HepG2 (cell line): ENCODE measurements at regions not wholly inside any gene's neighbourhood (a gene's known extent, or its start where the extent isn't known, plus 50 kb on each side); places are given as distances from the start of the nearest gene placed in this dataset.

Experiments
- ATAC-seq: fragments of 200-7000 bp; cut with Tn5 transposase; 3 replicates; pipeline ENCODE4 v1.9.1; 2020; ENCODE audit warnings: mild to moderate bottlenecking, moderate library complexity
- BruUV-seq: library from RNA; stranded (reverse); fragments of 400-500 nt; replicated peaks from 2 replicates; lab custom pipeline; 2021; lab: Mats Ljungman, UMichigan
- CTCF ChIA-PET: fragments of 300-600 bp; formaldehyde crosslinking; extraction: SDS; loops from one replicate; lab custom pipeline; 2021; ENCODE audit warnings: low total read pairs, inconsistent platforms, low intra/inter-chr PET ratio; lab: Yijun Ruan, JAX
- POLR2A ChIA-PET: fragments of 350-600 bp; sonication (Branson Sonifier 250); formaldehyde crosslinking; loops from one replicate; lab custom pipeline; 2020; ENCODE audit warnings: antibody characterized with exemption, inconsistent platforms; lab: Yijun Ruan, JAX
- DNase-seq: peaks from one replicate; pipeline ENCODE4 v3.0.0-alpha.2; 2015; ENCODE audit warnings: low spot score
- FAIRE-seq: peaks from 3 replicates; lab custom pipeline; 2011; peaks lifted over from hg19 to GRCh38; lab: Jason Lieb, UNC
- H2AFZ ChIP-seq: one replicate; pipeline ENCODE4 v1.6.1; 2011; ENCODE audit warnings: low read length, inconsistent platforms
- H3K27ac ChIP-seq: fragments of 300-600 bp; 3 replicates; pipeline ENCODE4 v1.8.0; 2011; ENCODE audit warnings: mixed run types, mild to moderate bottlenecking, mixed read lengths, low read length, inconsistent platforms; ENCODE audit not compliant: insufficient read depth; ENCODE audit errors: extremely low read length
- H3K27me3 ChIP-seq, 2 experiments: fragments of 200-600 bp in 1 of 2; 2 replicates in 1 of 2; 3 replicates in 1 of 2; pipeline versions ENCODE4 v1.6.0 to v1.8.0; 2011; ENCODE audit warnings: low read length in 2 of 2, mild to moderate bottlenecking in 2 of 2, moderate library complexity in 2 of 2, inconsistent platforms in 1 of 2; ENCODE audit not compliant: insufficient read depth in 2 of 2, control insufficient read depth in 1 of 2
- H3K36me3 ChIP-seq, 2 experiments: fragments of 200-600 bp in 1 of 2; replicated peaks in 1 of 2; 2 replicates in 1 of 2; 3 replicates in 1 of 2; pipeline versions ENCODE4 v1.5.1 to v1.8.0; 2011; ENCODE audit warnings: low read length in 2 of 2, inconsistent platforms in 1 of 2; ENCODE audit not compliant: insufficient read depth in 2 of 2, control insufficient read depth in 1 of 2
- H3K4me1 ChIP-seq: 2 replicates; pipeline ENCODE4 v1.5.1; 2012; ENCODE audit warnings: low read length, inconsistent platforms; ENCODE audit not compliant: insufficient read depth
- H3K4me2 ChIP-seq: 2 replicates; pipeline ENCODE4 v1.6.0; 2011; ENCODE audit warnings: low read depth, low read length, inconsistent platforms
- H3K4me3 ChIP-seq, 3 experiments: fragments of 200-600 bp in 1 of 3; sonication (generic), shearing (Covaris generic) in 1 of 3; replicated peaks in 1 of 3; 2 replicates each; pipeline ENCODE4 v1.5.1; 2011 to 2016; ENCODE audit warnings: low read length in 3 of 3, inconsistent platforms in 2 of 3, low read depth in 2 of 3, mild to moderate bottlenecking in 2 of 3, control low read depth in 1 of 3, mixed read lengths in 1 of 3; ENCODE audit not compliant: insufficient read depth in 1 of 3
- H3K79me2 ChIP-seq: one replicate; pipeline ENCODE4 v1.6.1; 2011; ENCODE audit warnings: low read length, inconsistent platforms; ENCODE audit not compliant: insufficient read depth
- H3K9ac ChIP-seq: 2 replicates; pipeline ENCODE4 v1.6.0; 2011; ENCODE audit warnings: mild to moderate bottlenecking, low read depth, low read length, inconsistent platforms; ENCODE audit not compliant: insufficient read depth
- H3K9me3 ChIP-seq: 2 replicates; pipeline ENCODE4 v1.5.1; 2012; ENCODE audit warnings: mild to moderate bottlenecking, low read length
- H4K20me1 ChIP-seq: 2 replicates; pipeline ENCODE4 v1.6.0; 2011; ENCODE audit warnings: inconsistent platforms, mild to moderate bottlenecking, low read length, moderate library complexity; ENCODE audit not compliant: insufficient read depth
- KMT2B ChIP-seq: IDR thresholded peaks from 2 replicates; pipeline ENCODE4 v1.6.1; 2016; ENCODE audit warnings: missing genetic modification reagents, missing compliant biosample characterization
- TOPORS ChIP-seq: sonication (generic); formaldehyde crosslinking; IDR thresholded peaks from 2 replicates; pipeline ENCODE4 v1.8.0; 2023; ENCODE audit warnings: mild to moderate bottlenecking, missing genetic modification reagents
- U2AF1 ChIP-seq: fragments of 200-400 bp; formaldehyde crosslinking; optimal IDR thresholded peaks from 2 replicates; pipeline ENCODE3; 2017; ENCODE audit warnings: mild to moderate bottlenecking, low read depth, low read length
- ZNF235 ChIP-seq: sonication (generic); formaldehyde crosslinking; IDR thresholded peaks from 2 replicates; pipeline ENCODE4 v1.8.1; 2023; ENCODE audit warnings: mild to moderate bottlenecking, missing genetic modification reagents, borderline replicate concordance
- ZNF563 ChIP-seq: sonication (generic); formaldehyde crosslinking; IDR thresholded peaks from 2 replicates; pipeline ENCODE4 v1.8.0; 2022; ENCODE audit warnings: mild to moderate bottlenecking, moderate library complexity, missing genetic modification reagents
- ZNF788 ChIP-seq: sonication (generic); formaldehyde crosslinking; IDR thresholded peaks from 2 replicates; pipeline ENCODE4 v1.5.0; 2020; ENCODE audit warnings: mild to moderate bottlenecking, missing genetic modification reagents, borderline replicate concordance
- ZSCAN25 ChIP-seq: sonication (generic); formaldehyde crosslinking; IDR thresholded peaks from 2 replicates; pipeline ENCODE4 v1.8.0; 2022; ENCODE audit warnings: mild to moderate bottlenecking, missing genetic modification reagents
- WGBS: methylation state at CpG from one replicate; pipeline ENCODE4 v1.1.6; 2017; ENCODE audit warnings: low lambda C conversion rate; 5-methylcytosine and 5-hydroxymethylcytosine counted together
- in situ Hi-C: cut with HindIII; loops from 2 replicates; pipeline ENCODE4 v1.10.0; 2017; ENCODE audit warnings: low pct_unique_long_range_greater_than_20kb; ENCODE audit not compliant: extremely low pct_ligation_motif_present
- intact Hi-C: fragments of 100-400 bp; cut with micrococcal nuclease; formaldehyde crosslinking; loops from one replicate; pipeline ENCODE4 v1.10.0; 2022; ENCODE audit not compliant: unreplicated experiment
- TF ChIP-seq, protein P1 (sequence below): sonication (generic); formaldehyde crosslinking; IDR thresholded peaks from 2 replicates; pipeline ENCODE4 v1.5.1; 2020; ENCODE audit warnings: mild to moderate bottlenecking, moderate library complexity, missing genetic modification reagents
- TF ChIP-seq, protein P2 (sequence below): sonication (generic); formaldehyde crosslinking; IDR thresholded peaks from 2 replicates; pipeline ENCODE4 v1.8.1; 2022; ENCODE audit warnings: low read depth, mild to moderate bottlenecking, missing genetic modification reagents
- TF ChIP-seq, protein P3 (sequence below): IDR thresholded peaks from 2 replicates; pipeline ENCODE4 v1.6.1; 2016; ENCODE audit warnings: missing biosample characterization, missing genetic modification reagents, low read depth
- TF ChIP-seq, protein P4 (sequence below): sonication (generic); formaldehyde crosslinking; IDR thresholded peaks from 2 replicates; pipeline ENCODE4 v1.4.0; 2020; ENCODE audit warnings: missing genetic modification reagents

GRCh38 chr9:16331527-16331926 lies 538.9 kb downstream of the BNC2 start:
- ChIA-PET POLR2A (no interaction called here), CTCF (no interaction called here)
- no peaks in the 10 kb centered on the region for H3K27me3 ChIP-seq
- H3K4me1 ChIP-seq: no peaks in the 10 kb centered on the region
- DNase-seq (no peak), ATAC-seq (no peak), FAIRE-seq (no peak)
- no TSS peak for BruUV-seq
- in situ Hi-C loops: no loop called here
- no peaks in the 10 kb centered on the region for H4K20me1 ChIP-seq
- H3K79me2 ChIP-seq: no peaks in the 10 kb centered on the region
- no peaks in the 10 kb centered on the region for H3K36me3 ChIP-seq
- no peak overlapping the region for H3K27ac ChIP-seq
- TF ChIP-seq U2AF1 (no peak), ZNF235 (CRISPR knock-in tag) (no peak), ZNF563 (CRISPR knock-in tag) (no peak), KMT2B (CRISPR knock-in tag) (no peak), TOPORS (CRISPR knock-in tag) (no peak), ZSCAN25 (no peak), ZNF788 (no peak)
- TF ChIP-seq, protein P1, sequence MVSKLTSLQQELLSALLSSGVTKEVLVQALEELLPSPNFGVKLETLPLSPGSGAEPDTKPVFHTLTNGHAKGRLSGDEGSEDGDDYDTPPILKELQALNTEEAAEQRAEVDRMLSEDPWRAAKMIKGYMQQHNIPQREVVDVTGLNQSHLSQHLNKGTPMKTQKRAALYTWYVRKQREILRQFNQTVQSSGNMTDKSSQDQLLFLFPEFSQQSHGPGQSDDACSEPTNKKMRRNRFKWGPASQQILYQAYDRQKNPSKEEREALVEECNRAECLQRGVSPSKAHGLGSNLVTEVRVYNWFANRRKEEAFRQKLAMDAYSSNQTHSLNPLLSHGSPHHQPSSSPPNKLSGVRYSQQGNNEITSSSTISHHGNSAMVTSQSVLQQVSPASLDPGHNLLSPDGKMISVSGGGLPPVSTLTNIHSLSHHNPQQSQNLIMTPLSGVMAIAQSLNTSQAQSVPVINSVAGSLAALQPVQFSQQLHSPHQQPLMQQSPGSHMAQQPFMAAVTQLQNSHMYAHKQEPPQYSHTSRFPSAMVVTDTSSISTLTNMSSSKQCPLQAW (CRISPR knock-in tag): no peak
- TF ChIP-seq, protein P2, sequence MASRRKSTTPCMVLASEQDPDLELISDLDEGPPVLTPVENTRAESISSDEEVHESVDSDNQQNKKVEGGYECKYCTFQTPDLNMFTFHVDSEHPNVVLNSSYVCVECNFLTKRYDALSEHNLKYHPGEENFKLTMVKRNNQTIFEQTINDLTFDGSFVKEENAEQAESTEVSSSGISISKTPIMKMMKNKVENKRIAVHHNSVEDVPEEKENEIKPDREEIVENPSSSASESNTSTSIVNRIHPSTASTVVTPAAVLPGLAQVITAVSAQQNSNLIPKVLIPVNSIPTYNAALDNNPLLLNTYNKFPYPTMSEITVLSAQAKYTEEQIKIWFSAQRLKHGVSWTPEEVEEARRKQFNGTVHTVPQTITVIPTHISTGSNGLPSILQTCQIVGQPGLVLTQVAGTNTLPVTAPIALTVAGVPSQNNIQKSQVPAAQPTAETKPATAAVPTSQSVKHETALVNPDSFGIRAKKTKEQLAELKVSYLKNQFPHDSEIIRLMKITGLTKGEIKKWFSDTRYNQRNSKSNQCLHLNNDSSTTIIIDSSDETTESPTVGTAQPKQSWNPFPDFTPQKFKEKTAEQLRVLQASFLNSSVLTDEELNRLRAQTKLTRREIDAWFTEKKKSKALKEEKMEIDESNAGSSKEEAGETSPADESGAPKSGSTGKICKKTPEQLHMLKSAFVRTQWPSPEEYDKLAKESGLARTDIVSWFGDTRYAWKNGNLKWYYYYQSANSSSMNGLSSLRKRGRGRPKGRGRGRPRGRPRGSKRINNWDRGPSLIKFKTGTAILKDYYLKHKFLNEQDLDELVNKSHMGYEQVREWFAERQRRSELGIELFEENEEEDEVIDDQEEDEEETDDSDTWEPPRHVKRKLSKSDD (CRISPR knock-in tag): no peak
- TF ChIP-seq, protein P3, sequence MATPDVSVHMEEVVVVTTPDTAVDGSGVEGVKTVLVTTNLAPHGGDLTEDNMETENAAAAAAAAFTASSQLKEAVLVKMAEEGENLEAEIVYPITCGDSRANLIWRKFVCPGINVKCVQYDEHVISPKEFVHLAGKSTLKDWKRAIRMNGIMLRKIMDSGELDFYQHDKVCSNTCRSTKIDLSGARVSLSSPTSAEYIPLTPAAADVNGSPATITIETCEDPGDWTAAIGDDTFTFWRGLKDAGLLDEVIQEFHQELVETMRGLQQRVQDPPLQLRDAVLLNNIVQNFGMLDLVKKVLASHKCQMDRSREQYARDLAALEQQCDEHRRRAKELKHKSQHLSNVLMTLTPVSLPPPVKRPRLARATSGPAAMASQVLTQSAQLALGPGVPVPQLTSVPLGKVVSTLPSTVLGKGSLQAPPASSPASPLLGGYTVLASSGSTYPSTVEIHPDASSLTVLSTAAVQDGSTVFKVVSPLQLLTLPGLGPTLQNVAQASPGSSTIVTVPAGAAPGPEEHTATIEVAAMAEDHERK (CRISPR knock-in tag): no peak
- TF ChIP-seq, protein P4, sequence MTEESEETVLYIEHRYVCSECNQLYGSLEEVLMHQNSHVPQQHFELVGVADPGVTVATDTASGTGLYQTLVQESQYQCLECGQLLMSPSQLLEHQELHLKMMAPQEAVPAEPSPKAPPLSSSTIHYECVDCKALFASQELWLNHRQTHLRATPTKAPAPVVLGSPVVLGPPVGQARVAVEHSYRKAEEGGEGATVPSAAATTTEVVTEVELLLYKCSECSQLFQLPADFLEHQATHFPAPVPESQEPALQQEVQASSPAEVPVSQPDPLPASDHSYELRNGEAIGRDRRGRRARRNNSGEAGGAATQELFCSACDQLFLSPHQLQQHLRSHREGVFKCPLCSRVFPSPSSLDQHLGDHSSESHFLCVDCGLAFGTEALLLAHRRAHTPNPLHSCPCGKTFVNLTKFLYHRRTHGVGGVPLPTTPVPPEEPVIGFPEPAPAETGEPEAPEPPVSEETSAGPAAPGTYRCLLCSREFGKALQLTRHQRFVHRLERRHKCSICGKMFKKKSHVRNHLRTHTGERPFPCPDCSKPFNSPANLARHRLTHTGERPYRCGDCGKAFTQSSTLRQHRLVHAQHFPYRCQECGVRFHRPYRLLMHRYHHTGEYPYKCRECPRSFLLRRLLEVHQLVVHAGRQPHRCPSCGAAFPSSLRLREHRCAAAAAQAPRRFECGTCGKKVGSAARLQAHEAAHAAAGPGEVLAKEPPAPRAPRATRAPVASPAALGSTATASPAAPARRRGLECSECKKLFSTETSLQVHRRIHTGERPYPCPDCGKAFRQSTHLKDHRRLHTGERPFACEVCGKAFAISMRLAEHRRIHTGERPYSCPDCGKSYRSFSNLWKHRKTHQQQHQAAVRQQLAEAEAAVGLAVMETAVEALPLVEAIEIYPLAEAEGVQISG (CRISPR knock-in tag): no peak
- H3K4me3 ChIP-seq: no peak overlapping the region
- H3K9me3 ChIP-seq: no peaks in the 10 kb centered on the region
- H3K9ac ChIP-seq: no peak overlapping the region
- no peak overlapping the region for H3K4me2 ChIP-seq
- no peak overlapping the region for H2AFZ ChIP-seq
- intact Hi-C loops: no loop called here
- WGBS: 5% methylated on average over 5 of the region's 5 CpGs
